Lower leg skin (tissue), 3 donors: ENCODE measurements at regions not wholly inside any gene's neighbourhood (a gene's known extent, or its start where the extent isn't known, plus 50 kb on each side); places are given as distances from the start of the nearest gene placed in this dataset.

Experiments
- POLR2A ChIP-seq, 2 donors: fragments of 450-650 bp; IDR thresholded peaks; one replicate each; pipeline ENCODE4 v1.6.1; 2016 to 2017; ENCODE audit warnings: antibody characterized with exemption in 2 of 2, mild to moderate bottlenecking in 1 of 2, moderate library complexity in 1 of 2
- TF ChIP-seq, protein P1 (sequence below), 3 donors: fragments of 450-650 bp; IDR thresholded peaks; one replicate each; pipeline ENCODE4 v1.5.1; 2016; ENCODE audit warnings: antibody characterized with exemption in 3 of 3, mild to moderate bottlenecking in 3 of 3, moderate library complexity in 2 of 3

DNA sequence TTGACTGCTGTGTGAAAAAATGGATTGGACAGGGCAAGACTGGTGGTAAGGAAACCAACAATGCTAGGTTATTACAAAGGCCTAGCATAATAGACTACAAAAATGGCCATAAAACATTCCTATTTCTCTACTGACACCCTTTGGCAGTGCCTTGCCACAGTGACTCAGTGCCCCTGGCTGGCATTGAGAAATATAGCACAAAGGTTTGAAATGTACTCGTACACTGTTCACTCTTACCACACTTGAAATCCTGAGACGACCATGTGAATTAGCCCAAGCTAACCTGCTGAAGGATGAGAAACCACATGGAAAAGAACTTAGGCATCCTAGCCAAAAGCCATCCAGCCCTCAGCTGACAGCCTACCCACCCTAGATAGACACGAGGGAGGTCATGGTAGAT lies 149.8 kb upstream of the PALMD start:
- TF ChIP-seq, protein P1, sequence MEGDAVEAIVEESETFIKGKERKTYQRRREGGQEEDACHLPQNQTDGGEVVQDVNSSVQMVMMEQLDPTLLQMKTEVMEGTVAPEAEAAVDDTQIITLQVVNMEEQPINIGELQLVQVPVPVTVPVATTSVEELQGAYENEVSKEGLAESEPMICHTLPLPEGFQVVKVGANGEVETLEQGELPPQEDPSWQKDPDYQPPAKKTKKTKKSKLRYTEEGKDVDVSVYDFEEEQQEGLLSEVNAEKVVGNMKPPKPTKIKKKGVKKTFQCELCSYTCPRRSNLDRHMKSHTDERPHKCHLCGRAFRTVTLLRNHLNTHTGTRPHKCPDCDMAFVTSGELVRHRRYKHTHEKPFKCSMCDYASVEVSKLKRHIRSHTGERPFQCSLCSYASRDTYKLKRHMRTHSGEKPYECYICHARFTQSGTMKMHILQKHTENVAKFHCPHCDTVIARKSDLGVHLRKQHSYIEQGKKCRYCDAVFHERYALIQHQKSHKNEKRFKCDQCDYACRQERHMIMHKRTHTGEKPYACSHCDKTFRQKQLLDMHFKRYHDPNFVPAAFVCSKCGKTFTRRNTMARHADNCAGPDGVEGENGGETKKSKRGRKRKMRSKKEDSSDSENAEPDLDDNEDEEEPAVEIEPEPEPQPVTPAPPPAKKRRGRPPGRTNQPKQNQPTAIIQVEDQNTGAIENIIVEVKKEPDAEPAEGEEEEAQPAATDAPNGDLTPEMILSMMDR (IDR thresholded peaks at IDR 0.05): no peak
- no peak for TF ChIP-seq POLR2A (IDR thresholded peaks at IDR 0.05)
